ENCODE measurements at regions not wholly inside any gene's neighbourhood (a gene's known extent, or its start where the extent isn't known, plus 50 kb on each side); places are given as distances from the start of the nearest gene placed in this dataset.

DNA sequence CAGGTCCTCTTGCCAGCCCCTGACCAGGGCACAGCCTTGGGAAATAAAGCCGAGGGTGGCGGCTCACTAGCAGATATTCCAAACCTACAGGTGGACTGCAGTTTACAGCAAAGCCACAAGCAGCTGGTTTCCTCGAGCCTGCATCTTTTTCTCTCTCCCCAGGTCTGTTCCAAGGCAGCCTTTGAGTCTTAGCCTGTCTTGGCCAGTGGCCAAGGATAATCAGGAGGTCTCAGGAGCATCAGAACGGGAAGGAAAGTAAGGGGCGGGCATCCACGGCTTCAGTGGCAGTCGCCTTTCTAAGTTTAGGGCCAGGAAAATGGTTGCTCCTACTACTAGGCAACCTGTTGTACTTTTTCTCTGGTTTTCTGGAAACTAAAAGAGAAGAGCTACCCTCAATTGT, 219.7 kb upstream of the ZMIZ1 start:
- TF ChIP-seq CTCF (IDR thresholded peaks at IDR 0.05), result no peak
- no peak for ATAC-seq
- Histone ChIP-seq H3K36me3 (no peaks in the 10 kb centered on the region), H3K27me3 (no peaks in the 10 kb centered on the region), H3K4me3 (no peak overlapping the region), H3K9me3 (no peaks in the 10 kb centered on the region), H3K4me1 (no peaks in the 10 kb centered on the region), H3K27ac (no peak overlapping the region)
- intact Hi-C loops (cut with DNase I), result no loop called here
- DNase-seq, result no peak
- WGBS, 2 donors, result 67 to 69% methylated on average over 7 of the region's 7 CpGs

DNA sequence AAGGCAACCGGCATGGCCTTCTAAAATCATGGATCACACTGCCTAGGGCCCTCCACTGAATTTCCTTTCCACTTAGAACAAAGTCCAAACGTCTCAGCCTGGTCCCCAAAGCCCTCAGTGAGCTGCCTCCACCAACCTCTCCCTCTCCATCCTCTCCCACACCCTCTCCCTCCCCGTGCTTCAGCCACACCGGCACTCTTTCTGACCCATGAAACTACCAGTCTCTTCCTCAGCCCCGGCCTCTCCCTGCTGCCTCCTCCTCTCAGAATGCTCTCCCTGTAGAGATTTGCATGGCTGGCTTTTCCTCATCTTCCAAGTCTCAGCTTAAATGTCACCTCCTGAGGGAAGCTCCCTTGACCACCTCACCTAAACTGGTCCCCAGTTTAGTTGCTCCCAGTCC, 219.0 kb upstream of the ZMIZ1 start:
- no peak for TF ChIP-seq CTCF (IDR thresholded peaks at IDR 0.05)
- Histone ChIP-seq H3K4me3 (no peak overlapping the region), H3K27me3 (no peaks in the 10 kb centered on the region), H3K36me3 (no peaks in the 10 kb centered on the region), H3K27ac (no peak overlapping the region), H3K4me1 (no peaks in the 10 kb centered on the region), H3K9me3 (no peaks in the 10 kb centered on the region)
- 83 to 86% methylated on average over 5 of the region's 5 CpGs for WGBS, 2 donors
- no peak for ATAC-seq
- no peak for DNase-seq
- intact Hi-C loops (cut with DNase I), result loop anchor here in 6 of 10 donors (5.0 to 10.0 kb wide), 4 partner anchors 65 to 348 kb away; partner anchors contain the start of gene ZMIZ1 (in 1 of the 6)

DNA sequence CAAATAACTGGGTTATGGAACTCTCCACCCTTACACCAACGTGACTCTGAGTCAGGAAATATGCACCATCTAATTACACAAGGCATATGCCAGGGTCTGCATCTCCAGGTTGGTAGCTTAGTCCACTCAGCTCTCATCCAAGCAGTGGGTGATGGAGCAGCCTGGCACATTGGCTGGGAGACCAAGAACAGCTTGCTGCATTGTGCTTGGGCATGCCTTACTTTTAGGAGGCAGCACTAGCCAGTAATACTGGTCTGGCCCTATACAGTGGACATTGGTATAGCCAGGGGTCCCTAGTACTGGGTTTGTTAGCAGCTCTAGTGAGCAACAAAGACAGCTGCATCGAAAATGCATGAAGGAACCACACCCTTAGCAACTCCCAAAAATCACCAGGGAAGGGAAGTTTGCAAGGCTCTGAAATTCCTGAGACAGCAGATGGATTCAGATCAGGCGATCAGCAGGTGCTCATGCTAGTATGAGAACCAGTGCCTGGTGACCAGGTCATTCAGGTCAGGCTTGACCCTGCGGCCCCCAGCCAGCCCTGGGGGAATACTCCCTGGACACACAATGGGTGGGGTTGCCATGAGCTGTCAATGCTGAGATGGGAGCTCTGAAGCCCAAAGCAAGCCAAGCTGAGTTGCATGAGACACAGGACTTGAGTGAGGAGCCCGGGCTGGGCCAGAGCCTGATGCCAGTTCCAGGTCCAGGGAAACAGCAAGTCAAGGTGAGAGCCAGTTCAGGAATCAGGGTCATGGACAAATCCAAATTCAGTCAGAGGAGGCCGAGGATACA, 217.9 kb upstream of the ZMIZ1 start:
- no peaks in the 10 kb centered on the region for H3K36me3 ChIP-seq
- H3K27me3 ChIP-seq, result no peaks in the 10 kb centered on the region
- H3K27ac ChIP-seq, result no peak overlapping the region
- H3K9me3 ChIP-seq, result no peaks in the 10 kb centered on the region
- peaks cover 0 to 4% (median 0%) of the 10 kb centered on the region in 9 donors for H3K4me1 ChIP-seq
- no peak overlapping the region for H3K4me3 ChIP-seq
- ATAC-seq, result no peak
- TF ChIP-seq CTCF (IDR thresholded peaks at IDR 0.05), result no peak
- DNase-seq, result no peak
- intact Hi-C loops (cut with DNase I), result loop anchor here in 6 of 10 donors (5.0 to 10.0 kb wide), 4 partner anchors 64 to 346 kb away; partner anchors contain the start of gene ZMIZ1 (in 1 of the 6)
- WGBS, 2 donors, result 89 to 90% methylated on average over 6 of the region's 6 CpGs

DNA sequence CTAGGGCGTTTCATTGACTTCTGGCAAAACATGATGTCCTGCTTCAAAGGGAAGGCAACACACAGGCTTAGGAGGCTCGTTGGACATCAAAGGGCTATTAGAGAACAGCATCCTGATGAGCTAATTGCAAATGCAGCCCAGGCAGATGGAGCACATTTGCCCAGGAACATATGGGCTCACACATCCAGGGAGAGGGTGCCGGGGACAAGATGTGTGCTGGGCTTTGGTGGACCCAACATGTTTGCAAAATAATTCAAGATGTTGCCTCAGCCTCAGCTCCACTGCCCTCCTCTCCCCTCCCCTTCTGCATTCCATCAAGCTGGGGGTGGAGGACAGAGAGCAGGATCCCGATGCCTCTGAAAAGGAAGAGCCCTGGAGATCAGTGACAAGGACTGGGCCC, 217.1 kb upstream of the ZMIZ1 start:
- H3K4me3 ChIP-seq, result no peak overlapping the region
- H3K27me3 ChIP-seq, result no peaks in the 10 kb centered on the region
- DNase-seq (no peak), ATAC-seq (no peak)
- no peaks in the 10 kb centered on the region for H3K36me3 ChIP-seq
- no peak overlapping the region for H3K27ac ChIP-seq
- peaks cover 1 to 12% (median 7%) of the 10 kb centered on the region in 9 donors for H3K4me1 ChIP-seq
- 80 to 83% methylated on average over 4 of the region's 4 CpGs for WGBS, 2 donors
- intact Hi-C loops (cut with DNase I), result loop anchor here in 6 of 10 donors (5.0 to 10.0 kb wide), 4 partner anchors 63 to 346 kb away; partner anchors contain the start of gene ZMIZ1 (in 1 of the 6)
- no peaks in the 10 kb centered on the region for H3K9me3 ChIP-seq
- no peak for TF ChIP-seq CTCF (IDR thresholded peaks at IDR 0.05)
